Stimulated activated CD8-positive, alpha-beta memory T cell treated with anti-CD3 and anti-CD28 coated beads, Interleukin-4, amount 100 ng/mL, for 24 hours (primary cell): ENCODE measurements at regions not wholly inside any gene's neighbourhood (a gene's known extent, or its start where the extent isn't known, plus 50 kb on each side); places are given as distances from the start of the nearest gene placed in this dataset.

ENCODE experiments used
- DNase-seq: peaks from one replicate; pipeline ENCODE4 v3.0.0-alpha.2; 2020; ENCODE audit warnings: low read depth

- DNase-seq, result no peak
Measured at GRCh38 chr9:84393266-84393950, 52.9 kb upstream of the SLC28A3 start.

GRCh38 chr9:84394036-84394435 lies 53.5 kb upstream of the SLC28A3 start:
- DNase-seq, result no peak

DNA sequence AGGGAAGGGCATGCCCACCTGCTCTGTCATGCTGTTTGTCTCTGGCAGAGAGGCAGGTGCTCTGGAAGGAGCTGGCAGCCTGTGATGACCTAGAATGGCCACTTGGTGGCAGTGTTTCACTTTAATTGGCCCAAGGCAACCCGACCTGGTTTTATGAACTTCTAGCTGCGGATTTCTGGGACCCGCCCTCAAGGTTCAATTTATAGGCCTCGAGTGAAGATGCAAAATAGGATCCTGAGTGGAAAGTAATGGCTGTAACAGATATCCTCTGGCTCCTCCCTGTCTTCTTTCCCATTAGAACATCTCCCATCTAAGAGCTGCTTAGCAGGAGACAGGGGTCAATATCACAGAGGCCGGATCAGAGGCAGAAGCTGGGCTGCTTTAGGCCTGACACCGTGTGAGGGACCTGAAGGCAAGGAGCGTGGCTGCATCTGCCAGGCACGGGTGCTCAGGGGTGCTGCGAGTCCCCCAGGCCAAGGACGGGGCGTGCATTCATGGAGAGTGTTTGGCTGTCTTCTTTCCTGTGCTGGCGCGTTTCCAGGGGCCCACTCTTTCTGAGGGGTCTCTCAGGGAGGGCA lies 56.7 kb upstream of the SLC28A3 start:
- DNase-seq, result peak; percentile 44

DNA sequence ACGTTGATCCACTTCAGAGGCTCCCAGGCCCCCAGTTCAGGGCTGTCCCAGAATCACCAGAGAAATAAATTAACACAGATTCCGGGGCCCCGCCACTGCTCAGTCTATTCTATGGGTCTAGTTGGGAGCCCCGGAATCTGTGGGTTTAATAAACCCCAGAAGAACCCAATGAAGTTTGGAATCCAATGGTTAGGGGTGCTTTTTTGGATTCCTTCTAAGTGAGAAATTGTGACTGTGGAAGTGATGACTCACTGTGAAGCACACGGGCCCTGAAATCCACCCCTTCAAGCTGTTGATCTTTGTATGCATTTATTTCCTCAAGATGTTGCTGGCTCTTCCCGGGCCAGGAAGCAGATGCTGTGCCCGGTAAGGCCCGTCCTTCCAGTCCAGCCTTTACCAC lies 57.3 kb upstream of the SLC28A3 start:
- DNase-seq, result no peak

DNA sequence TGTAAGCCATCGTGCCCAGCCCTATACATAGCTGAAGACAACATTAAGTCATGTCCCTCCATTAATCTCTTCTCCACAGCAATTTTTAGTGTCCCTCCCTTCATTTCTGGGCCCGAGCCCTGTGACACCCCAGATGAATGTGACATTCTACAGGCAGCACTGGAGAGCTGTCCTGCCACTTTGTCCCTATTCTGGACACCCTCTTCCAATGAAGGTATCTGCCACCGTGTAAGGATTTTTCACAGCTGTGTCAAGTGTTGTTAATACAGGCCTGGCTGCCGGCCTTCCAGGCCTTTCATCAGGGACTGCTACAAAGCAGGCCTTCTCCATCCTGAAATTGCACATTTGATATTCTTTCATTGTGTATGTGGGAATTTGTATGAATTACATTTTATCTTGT lies 62.0 kb upstream of the SLC28A3 start:
- DNase-seq, result no peak

DNA sequence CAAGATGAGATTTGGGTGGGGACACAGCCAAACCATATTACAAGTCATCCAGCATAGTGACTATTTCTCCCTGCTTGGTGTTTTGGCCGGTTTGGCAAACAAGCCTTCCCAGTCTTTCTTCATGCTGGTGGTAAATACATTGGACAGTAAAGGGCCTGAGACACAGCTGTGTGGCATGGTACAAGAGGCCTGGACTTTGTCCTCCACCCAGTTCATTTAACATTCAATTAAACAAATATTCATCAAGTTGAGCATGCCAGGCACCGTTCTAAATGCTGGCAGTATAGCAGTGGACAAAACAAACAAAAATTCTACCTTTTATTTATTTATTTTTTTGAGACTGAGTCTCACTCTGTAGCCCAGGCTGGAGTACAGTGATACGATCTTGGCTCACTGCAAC lies 62.7 kb upstream of the SLC28A3 start:
- no peak for DNase-seq

- DNase-seq, result no peak
Measured at GRCh38 chr9:84404095-84404686, 63.6 kb upstream of the SLC28A3 start.

DNA sequence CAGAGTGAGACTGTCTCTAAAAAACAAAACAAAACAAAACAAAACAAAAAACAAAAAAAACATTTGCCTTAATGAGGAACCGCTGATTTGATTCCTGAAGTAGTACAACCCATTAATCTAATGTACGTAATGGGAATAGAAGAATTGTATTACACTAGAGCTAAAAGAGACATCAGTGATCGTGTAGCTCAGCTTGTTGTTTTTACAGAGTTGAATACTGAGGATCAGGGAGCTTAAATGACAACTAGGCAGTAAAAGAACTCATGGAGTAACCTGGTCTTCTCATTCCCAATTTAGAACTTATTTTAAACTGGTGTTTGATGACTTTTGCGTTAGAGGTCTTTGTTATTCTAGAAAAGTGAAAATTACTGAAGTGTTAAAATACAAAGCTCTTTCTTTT lies 65.1 kb upstream of the SLC28A3 start:
- no peak for DNase-seq

GRCh38 chr9:84408416-84408815 lies 67.9 kb upstream of the SLC28A3 start:
- no peak for DNase-seq

DNA sequence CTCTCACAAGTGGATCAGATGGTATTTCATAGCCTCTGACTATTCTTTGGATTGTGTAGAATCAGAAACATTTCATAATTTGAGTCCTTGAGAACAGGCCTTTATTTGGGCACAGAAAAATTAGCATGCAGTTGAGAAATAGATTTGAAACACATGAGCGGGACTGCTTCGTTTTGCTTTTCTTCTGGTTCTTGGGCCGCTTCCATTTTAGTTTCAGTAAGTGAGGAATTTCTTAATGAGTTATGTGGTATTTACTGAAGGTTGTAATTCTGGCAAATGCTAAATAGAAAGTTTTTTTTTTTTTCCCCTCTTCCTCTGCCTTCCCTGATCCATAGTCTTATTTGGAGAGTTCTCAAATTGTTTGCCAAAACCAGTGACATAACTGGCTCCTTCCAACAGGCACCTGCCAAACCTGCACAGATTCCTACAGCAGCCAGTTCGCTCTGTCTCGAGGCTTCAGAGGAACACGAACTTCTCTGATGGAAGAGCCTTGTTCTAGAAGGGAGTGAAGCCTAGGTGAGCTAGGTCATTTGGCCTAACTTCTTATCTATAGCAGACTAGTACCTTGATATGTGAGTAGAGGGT lies 71.2 kb upstream of the SLC28A3 start:
- DNase-seq, result no peak

DNA sequence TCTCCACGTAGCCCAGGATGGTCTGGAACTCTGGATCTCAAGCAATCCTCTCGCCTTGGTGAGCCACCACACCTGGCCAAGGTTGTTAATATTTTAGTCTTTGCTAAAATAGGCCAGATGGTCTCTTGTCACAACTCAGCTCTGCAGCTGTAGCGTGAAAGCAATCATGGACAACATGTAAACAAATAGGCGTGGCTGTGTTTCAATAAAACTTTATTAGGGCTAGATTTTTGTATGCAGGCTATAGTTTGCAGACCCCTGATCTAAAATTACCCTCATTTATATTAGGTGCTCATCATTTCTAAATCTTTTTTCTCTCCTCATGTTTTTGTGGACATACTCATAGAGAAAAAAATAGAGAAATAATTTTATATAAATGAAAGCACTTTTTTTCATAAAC lies 72.1 kb upstream of the SLC28A3 start:
- DNase-seq, result no peak

DNA sequence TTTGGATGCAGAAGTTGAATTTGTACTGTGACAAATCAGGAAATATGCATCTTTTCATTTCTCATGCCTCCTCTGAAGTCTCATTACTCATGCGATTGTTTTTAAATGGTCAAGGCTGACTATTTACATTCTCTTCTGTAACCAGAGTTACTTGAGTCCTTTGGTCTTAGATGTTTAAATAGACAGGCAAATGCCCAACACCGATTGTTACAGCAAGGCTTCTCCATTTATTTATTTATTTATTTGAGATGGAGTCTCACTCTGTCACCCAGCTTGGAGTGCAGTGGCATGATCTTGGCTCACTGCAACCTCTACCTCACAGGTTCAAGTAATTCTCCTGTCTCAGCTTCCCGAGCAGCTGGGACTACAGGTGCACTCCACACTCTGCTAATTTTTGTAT lies 72.7 kb upstream of the SLC28A3 start:
- no peak for DNase-seq

DNA sequence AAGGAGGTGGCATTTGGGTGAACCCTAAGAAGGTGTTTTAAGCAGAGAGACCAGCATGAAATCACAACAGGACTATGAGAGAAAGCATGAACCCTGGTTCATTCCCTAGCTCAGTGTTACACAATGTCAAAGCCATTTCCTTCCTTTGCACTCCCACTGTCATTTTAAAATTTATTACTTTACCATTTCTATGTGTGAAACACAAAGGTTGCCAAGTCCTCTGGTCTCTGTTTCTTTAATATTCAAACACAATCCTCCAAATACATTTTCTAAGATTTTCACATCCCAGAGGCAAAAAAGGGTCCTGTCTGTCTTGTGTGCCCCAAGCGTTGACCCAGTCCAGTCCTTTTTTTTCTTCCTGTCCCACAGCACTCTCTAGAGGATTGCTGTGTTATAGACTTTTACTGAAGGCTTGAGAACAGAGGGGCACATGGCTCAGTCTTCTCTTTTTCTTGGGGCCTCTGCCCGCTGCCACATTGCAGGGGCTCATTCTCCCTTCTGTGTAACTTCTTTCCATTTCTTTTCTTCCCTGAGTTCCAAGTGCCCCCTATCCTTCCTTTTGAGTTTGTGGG lies 78.6 kb upstream of the SLC28A3 start:
- DNase-seq, result no peak

GRCh38 chr9:84424931-84425330 lies 84.4 kb upstream of the SLC28A3 start:
- DNase-seq, result no peak

DNA sequence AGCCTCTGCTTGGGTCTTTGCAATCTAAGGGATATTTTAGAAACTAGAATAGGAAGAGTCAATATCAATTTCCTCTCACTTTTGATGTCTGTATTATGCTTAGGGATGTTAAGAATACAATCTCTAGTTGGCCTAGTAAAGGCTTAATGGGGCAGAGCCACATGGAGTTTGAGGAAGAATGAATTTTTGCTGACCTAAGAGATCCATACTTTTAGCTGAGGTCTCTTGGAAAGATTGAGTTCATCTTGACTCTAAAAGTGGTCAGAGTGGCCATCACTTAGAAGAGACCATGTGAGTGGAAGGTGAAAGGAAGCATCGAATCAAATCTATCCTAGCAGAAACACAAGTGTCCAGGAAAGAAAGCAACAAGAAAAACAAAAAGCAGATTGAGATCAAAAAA lies 92.2 kb upstream of the SLC28A3 start:
- no peak for DNase-seq

GRCh38 chr9:84435902-84436301 lies 95.3 kb upstream of the SLC28A3 start:
- no peak for DNase-seq

DNA sequence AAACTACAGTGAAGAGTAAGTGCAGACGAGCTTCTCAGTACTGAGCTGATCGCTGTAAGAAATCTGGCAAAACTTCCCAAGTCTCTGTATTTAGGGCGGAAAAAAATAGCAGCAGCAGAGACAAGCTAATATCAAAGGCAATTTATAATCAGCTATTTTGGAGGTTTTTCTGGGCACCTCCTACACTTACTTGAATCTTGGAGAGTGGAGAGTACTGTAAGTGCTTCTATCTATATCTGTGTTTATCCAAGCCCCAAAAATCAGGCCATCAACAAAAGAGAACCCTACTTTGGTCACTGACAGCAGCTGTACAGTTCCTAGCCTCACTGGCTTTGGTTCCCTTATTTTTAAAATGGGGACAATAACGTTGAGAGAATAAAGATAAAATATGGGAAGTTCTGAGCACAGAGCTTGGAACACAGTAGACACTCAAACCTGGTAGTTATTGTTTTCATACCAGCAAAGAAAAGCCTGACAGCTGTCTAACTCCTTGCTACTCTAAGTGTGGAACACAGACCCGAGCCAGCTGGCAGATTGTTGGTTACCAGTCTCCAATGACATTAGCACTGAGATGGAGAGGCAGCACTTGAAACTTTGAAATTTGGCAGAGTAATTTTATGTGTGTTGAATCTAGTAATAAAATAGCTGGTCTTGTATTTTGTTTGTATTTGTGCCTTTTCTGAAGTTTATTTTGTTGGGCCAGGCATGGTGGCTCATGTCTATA lies 96.0 kb upstream of the SLC28A3 start:
- no peak for DNase-seq

DNA sequence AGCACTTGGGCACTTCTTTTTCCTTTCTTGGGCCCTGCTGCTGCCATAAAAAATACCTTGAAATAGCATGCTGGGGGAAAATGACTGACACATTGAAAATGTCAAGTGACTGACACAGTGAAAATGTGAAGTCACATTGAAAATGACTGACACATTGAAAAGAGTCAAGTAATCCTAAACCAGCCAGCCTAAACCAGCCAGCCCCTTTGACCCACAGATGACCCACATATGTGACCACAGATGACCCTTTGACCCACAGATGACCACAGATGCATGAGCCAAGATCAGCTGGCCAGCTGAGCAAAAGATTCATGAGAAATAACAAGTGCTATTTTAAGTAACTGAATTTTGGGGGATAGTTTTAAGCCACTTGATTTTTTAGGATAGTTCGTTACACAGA lies 97.8 kb upstream of the SLC28A3 start:
- DNase-seq, result no peak

- no peak for DNase-seq
Measured at GRCh38 chr9:84439250-84439649, 98.7 kb upstream of the SLC28A3 start.

- DNase-seq, result no peak
Measured at GRCh38 chr9:84442712-84443111, 102.2 kb upstream of the SLC28A3 start.

DNA sequence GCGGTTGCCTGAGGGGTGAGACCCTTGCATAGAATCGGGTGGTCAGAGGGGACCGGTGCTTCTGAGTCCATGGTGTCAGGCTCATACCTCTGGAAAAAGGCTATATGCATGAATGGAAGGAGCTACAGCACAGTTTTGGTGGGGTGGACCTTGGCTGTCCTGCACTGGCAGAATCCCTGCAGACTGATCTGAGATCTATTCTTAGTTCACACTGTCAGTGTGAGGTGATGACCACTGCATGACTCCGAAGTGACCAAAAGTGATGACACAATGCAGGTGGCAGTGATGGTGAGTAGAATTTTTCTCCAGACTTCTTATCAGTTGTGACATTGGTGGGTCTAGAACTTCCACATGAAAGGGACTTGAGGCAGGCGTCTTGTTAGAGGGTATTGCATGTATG lies 105.2 kb upstream of the SLC28A3 start:
- no peak for DNase-seq

DNA sequence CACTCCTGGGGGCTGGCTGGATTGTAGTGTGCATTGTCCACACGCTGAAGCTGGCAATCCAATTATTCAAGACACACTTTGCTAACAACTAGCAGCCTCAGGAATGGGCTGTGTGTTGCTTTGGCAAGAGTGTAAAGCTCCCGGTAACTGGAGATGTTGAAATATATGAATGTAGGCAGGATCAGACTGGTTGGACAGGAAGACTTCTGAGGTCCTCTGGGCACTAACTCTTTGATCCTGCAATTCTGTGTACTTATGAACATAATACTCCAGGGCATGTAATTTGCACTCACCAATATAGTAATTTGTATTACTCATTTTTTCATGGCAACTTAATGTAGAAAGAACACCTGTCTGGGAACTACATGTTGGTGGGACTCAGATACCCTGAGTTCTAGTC lies 106.7 kb upstream of the SLC28A3 start:
- DNase-seq, result no peak

DNA sequence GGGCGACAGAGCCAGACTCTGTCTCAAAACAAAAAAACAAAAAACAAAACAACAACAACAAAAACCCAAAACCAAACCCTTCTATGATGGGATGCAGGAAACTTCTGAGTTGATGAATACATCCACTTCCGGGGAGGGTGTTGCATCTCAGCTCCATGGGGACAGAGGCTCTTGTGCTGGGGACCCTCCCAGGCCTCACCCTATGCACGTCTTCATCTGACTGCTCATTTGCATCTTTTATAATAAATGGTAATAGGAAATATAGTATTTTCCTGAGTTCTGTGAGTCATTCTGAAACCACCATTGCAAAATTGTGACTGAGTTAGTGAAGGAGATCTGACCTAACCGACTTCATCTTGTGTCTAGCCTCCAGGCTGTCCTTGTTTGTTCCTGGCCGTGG lies 109.5 kb upstream of the SLC28A3 start:
- DNase-seq, result no peak
